Gastroesophageal sphincter (tissue), 3 donors: ENCODE measurements at regions not wholly inside any gene's neighbourhood (a gene's known extent, or its start where the extent isn't known, plus 50 kb on each side); places are given as distances from the start of the nearest gene placed in this dataset.

Source experiments
- CTCF ChIP-seq, 4 experiments: fragments of 200-600 bp in 2 of 4; fragments of 450-650 bp in 2 of 4; sonication (generic) in 1 of 4; IDR thresholded peaks; one replicate each; pipeline ENCODE4 v1.5.1; 2017 to 2019; ENCODE audit warnings: antibody characterized with exemption in 4 of 4, mild to moderate bottlenecking in 2 of 4, moderate library complexity in 2 of 4
- EP300 ChIP-seq: sonication (generic); formaldehyde crosslinking; IDR thresholded peaks from one replicate; pipeline ENCODE4 v1.6.1; 2017; ENCODE audit warnings: antibody characterized with exemption, mild to moderate bottlenecking
- POLR2A ChIP-seq, 2 donors: fragments of 450-650 bp; IDR thresholded peaks; one replicate each; pipeline ENCODE4 v1.6.1; 2017; ENCODE audit warnings: antibody characterized with exemption in 2 of 2, mild to moderate bottlenecking in 2 of 2, moderate library complexity in 1 of 2
- POLR2AphosphoS5 ChIP-seq: sonication (generic); formaldehyde crosslinking; IDR thresholded peaks from one replicate; pipeline ENCODE4 v1.6.1; 2017; ENCODE audit warnings: antibody characterized with exemption

- TF ChIP-seq CTCF (IDR thresholded peaks at IDR 0.05) (no peak), POLR2A (IDR thresholded peaks at IDR 0.05) (no peak), EP300 (no peak), POLR2AphosphoS5 (no peak)
Measured at GRCh38 chrX:22686138-22686541, 313.6 kb upstream of the DDX53 start.
